DMS 273 (cell line): ENCODE measurements at regions not wholly inside any gene's neighbourhood (a gene's known extent, or its start where the extent isn't known, plus 50 kb on each side); places are given as distances from the start of the nearest gene placed in this dataset.
A peak's percentile ranks its signal among the peaks of the same experiment; 100 is the strongest.

ENCODE experiments used
- DNase-seq: peaks from one replicate; lab custom pipeline; 2025; ENCODE audit not compliant: unreplicated experiment; lab: John Stamatoyannopoulos, UW

GRCh38 chr6:169937389-169938261, 186.2 kb downstream of the ERMARD start:
- no peak for DNase-seq

DNA sequence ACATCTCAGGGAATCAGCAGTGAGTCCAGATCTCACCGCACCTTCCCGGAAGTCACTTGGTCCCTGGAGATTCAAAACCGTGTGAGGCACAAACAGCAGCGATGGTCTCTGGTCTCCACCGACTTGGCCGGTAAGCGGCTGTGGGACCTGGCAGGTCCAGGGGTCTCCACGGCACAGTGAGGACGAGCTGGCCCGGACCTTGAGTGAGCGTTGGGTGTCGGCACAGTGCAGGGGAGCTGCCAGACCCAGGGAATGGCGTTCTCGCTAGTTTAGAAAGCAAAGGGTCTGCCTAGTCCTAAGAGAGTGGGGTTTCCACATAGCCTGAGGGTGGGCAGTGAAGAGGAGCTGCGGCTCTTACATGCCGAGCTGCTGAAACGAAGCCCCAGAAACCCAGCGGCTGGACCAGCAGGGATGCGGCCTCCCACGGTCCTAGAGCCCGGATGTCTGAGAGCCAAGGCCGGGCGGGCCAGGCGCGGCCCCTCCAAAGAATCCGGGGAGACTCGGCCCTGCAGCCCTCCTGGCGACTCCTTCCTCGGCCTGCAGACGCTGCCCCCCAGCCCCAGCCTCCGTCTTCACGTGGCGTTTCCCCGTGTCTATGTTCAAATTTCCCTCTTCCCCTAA, 185.0 kb downstream of the ERMARD start:
- no peak for DNase-seq

- DNase-seq, result no peak
These were observed 184.4 kb downstream of the ERMARD start for GRCh38 chr6:169935861-169936260.

GRCh38 chr6:169935348-169935718, 183.9 kb downstream of the ERMARD start:
- no peak for DNase-seq

DNA sequence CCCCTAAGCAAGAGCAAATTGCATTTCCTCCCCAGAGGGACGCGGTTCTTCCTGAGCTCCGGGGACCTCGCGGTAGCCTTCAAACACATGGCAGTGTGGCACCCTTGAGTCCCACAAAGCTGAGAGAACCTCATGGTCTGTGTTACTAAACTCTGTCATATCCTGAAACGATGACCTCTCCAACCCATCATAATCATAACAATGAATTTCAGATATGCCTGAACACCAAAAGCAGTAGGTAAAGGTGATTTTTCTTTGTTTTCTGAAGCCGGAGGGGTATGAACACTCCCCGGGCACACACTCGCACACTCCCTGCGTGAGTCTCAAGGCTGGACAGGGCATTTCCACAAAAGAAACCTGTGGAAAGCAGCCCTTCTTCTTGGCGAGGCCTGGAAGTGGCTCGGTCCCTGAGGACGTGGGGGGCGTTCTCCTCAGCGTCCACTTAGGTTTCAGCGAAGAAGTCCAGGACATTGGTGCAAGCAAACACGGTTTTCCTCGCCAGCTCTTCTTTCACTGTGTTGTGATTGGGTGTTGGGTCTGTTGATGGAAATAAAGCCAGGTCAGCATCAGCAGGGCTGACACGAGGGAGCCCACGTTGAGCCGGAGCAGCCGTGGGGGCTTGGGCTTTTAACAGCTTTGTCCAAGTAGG, 183.4 kb downstream of the ERMARD start:
- no peak for DNase-seq

GRCh38 chr6:169933839-169934698, 182.6 kb downstream of the ERMARD start:
- DNase-seq, result peak; percentile 57

DNA sequence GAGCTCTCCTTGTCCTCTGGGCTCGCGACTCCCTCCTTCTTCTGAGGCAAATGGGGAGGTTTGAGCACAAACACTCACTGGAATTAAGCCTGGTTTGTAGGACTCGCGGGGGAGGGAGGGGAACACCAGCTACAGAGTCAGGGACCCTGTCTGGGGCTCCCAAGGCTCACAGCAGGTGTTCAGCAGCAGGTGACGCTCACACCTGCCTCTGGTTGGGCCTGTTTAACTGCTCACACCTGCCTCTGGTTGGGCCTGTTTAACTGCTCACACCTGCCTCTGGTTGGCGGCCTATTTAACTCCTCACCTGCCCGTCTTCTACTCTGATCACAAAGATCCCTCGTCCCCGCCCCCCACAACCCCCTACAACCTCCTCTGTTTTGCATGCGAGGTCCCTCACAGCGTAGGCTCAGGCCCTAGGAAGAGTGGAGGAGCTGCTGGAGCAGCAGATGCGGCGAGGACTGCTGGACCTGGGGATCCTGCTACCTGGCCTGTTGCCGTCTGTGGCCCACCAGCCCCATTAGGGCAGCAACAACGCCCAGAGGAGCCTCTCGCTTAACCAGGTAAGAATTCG, 181.9 kb downstream of the ERMARD start:
- no peak for DNase-seq

DNA sequence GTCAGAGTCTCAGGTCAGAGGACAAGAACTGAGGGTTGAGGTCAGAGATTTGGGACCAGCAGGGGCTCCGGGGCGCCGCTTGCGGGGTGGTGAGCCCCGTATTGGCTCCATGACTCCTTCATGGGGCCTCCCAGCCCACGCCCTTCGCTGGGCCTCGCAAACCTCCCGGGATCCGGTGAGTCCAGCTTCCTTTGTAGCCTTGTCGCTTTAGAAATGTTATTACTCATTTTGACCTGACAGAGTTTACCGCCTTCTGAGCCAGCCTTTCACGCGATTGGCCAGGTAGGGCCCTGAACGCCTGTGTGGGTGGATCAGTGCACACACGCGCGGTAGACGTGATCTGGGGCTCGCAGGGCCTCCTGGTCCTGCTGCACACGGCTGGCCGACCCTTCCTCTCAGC, 181.1 kb downstream of the ERMARD start:
- no peak for DNase-seq

DNA sequence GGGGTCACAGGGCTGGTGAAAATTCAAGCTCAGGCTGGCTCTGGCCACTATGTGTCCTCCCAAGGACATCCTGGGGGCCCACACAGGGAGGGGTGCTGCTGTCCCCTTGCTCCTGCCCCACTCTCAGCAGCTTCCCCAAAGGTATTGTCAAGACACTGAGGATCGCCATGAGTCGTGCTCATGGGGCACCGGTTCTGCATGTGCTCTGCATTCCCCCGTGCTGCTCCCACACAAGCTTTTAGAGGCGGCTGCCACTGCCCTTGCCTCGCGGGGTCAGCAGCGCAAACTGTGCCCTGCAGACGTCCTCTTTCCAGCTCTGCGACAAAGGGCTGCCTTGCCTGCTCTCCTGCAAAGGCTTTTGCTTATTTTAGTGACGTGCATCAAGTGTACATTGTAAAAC, 179.8 kb downstream of the ERMARD start:
- DNase-seq, result no peak

DNA sequence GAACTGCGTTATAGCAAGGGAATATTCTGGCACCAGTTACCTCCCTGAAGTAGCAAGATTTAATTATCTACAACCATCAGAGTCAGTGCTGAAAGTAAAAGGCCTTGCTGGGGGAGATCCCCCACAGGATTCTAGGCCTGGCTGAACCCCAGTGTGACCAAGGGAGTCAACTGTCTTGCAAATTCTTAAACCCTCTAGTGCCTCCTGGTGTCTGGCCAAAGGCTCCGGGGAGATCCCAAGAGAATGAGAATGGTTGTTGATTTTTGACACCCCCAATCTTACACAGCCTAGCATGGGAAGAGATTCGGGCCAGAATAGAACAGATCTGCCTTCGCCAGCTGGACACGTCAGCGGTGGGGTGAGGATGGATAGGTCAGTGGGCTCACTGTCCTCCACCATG, 179.4 kb downstream of the ERMARD start:
- peak; percentile 23 for DNase-seq

DNA sequence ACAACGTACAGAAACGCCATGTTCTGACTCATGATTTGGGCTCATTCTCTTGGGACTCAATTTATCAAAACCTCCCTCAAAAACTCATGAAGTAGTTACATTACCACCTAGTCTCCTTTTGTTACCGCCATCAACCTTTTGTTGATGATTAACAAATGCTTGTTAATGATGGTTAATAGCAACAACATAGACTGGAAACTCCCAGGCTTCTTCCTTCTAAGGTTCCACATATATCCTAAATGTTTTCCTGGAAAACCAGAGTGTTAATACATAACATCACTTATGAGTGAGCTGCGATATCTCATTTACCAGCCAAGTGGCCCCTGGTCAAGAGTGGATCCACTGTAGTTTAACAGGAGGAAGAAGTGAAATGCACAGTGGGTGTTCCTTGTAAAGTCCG, 176.3 kb downstream of the ERMARD start:
- DNase-seq, result no peak

- no peak for DNase-seq
These were observed 175.4 kb downstream of the ERMARD start for GRCh38 chr6:169926617-169927417.

- no peak for DNase-seq
These were observed 172.3 kb downstream of the ERMARD start for GRCh38 chr6:169923468-169924464.

DNA sequence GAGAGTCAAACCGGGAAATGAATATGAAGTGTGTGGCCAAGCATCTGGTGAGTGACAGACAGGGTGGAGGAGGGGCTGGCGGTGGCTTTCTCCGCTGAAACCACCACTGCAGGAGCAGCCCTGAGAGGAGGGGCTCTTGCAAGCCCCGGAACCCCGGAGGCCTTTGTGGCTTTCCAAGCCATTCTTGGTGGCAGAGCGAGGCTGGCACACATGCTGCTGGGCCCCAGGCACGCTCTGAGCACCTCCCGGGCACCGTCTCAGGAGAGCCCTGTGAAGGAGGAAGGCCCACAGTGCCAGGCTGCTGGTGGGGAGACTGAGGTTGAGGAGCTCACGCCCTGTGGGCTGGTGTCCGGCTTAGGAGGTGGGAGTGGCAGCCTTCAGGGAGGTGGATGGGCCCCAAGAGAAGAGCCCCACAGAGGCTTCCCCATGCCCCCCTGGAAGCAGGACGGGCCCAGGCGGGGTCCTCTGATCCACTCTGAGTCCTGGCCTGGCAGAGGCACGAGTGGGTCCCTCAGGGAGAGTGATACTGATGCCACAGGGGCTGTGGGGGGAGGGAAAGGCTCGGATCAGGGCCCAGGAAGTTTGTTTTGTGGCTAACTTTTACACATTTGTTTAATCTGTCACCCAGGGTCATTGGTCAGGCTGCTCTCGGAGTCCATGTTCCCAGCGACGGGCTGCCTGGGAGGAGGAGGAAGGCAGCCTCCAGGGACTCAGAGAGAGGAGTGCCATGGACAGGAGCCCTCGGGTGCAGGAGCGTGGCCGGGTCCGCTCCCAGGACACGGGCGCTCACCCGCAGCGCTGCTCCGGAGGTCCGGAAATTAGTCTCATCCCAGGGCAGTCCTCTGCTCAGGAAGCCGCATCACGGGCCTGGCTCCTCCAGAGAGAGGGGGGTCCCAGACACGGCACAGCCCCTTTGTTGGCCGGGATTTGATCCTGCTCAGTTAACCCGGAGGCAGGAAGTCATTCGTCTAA, 170.7 kb downstream of the ERMARD start:
- DNase-seq, result no peak

DNA sequence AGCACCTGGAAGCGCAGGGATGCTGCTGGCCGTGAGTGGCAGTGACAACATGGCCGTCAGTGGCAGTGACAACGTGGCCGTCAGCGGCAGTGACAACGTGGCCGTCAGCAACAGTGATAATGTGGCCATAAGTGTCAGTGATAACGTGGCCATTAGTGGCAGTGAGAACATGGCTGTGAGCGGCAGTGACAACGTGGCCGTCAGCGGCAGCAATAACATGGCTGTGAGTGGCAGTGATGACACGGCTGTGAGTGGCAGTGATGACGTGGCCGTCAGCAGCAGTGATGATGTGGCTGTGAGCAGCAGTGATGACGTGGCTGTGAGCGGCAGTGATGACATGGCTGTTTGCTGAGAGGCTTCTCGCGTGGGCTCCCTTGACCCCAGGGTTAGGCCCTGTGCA, 169.8 kb downstream of the ERMARD start:
- DNase-seq, result no peak

- DNase-seq, result no peak
These were observed 169.1 kb downstream of the ERMARD start for GRCh38 chr6:169920359-169921020.

DNA sequence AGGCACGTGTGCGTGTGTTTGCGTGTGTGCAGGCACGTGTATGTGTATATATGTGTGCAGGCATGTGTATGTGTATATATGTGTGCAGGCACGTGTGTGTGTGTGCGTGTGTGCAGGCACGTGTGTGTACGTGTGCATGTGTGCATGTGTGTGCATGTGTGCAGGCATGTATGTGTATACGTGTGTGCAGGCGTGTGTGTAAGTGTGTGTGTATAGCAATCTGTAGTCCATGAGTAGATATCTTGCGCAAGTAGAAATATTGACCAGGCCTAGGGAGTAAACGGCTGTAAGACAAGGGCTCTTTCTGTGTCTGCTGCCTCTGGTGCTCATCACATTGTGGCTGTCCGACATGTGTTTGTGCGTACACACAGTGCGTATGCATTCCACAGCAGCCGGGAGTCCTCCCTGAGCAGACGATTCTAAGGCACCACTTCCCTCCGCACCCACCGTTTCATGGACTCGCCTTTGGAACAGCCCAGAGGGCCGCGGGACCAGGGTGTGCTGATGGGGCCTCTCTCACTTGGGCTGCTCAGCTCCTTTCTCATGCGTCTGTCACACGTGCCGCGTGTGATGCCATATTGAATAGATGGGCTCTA, 167.6 kb downstream of the ERMARD start:
- no peak for DNase-seq
